PC-9 (cell line): ENCODE measurements at regions not wholly inside any gene's neighbourhood (a gene's known extent, or its start where the extent isn't known, plus 50 kb on each side); places are given as distances from the start of the nearest gene placed in this dataset.

ENCODE experiments used
- BruUV-seq: library from RNA; stranded (reverse); fragments of 400-500 nt; replicated peaks from 2 replicates; lab custom pipeline; 2021; lab: Mats Ljungman, UMichigan
- CTCF ChIA-PET: fragments of 300-600 bp; sonication (Branson Sonifier 250); formaldehyde crosslinking; loops from one replicate; lab custom pipeline; 2022; ENCODE audit warnings: antibody characterized with exemption; lab: Charles Lee
- POLR2A ChIA-PET: fragments of 300-600 bp; sonication (Branson Sonifier 250); formaldehyde crosslinking; loops from one replicate; lab custom pipeline; 2022; ENCODE audit warnings: antibody characterized with exemption; ENCODE audit not compliant: unreplicated experiment; lab: Charles Lee
- DNase-seq, 2 experiments: peaks; one replicate each; pipeline versions ENCODE4 v3.0.0 to v3.0.0-alpha.2; 2015 to 2022; ENCODE audit warnings: mixed read lengths in 1 of 2
- H2AFZ ChIP-seq: fragments of 200-600 bp; sonication (generic); 2 replicates; pipeline ENCODE4 v1.8.1; 2017; ENCODE audit warnings: antibody characterized with exemption
- H3F3A ChIP-seq: fragments of 200-600 bp; sonication (generic); 2 replicates; pipeline ENCODE4 v1.8.1; 2017; ENCODE audit warnings: antibody characterized with exemption, mild to moderate bottlenecking, low read depth; ENCODE audit not compliant: insufficient read depth
- H3K27ac ChIP-seq: fragments of 200-600 bp; sonication (generic); 2 replicates; pipeline ENCODE4 v1.6.1; 2016; ENCODE audit warnings: mixed run types
- H3K27me3 ChIP-seq: fragments of 200-600 bp; sonication (generic); 2 replicates; pipeline ENCODE4 v1.6.1; 2016; ENCODE audit warnings: low read depth, mixed run types; ENCODE audit not compliant: insufficient read depth
- H3K36me3 ChIP-seq: fragments of 200-600 bp; sonication (generic); 2 replicates; pipeline ENCODE4 v1.6.1; 2016; ENCODE audit warnings: low read depth, mixed run types
- H3K4me1 ChIP-seq: fragments of 200-600 bp; sonication (generic); replicated peaks from 2 replicates; pipeline ENCODE4 v1.6.1; 2016; ENCODE audit warnings: mixed run types; ENCODE audit not compliant: insufficient read depth
- H3K4me2 ChIP-seq: fragments of 200-600 bp; sonication (generic); 2 replicates; pipeline ENCODE4 v1.6.1; 2017; ENCODE audit warnings: mixed run types
- H3K4me3 ChIP-seq: fragments of 200-600 bp; sonication (generic); 2 replicates; pipeline ENCODE4 v1.6.1; 2016; ENCODE audit warnings: mixed run types
- H3K79me2 ChIP-seq: fragments of 200-600 bp; sonication (generic); 2 replicates; pipeline ENCODE4 v1.6.1; 2017; ENCODE audit warnings: low read depth, mixed run types
- H3K9me2 ChIP-seq: fragments of 200-600 bp; sonication (generic); 2 replicates; pipeline ENCODE4 v1.8.1; 2017; ENCODE audit warnings: mild to moderate bottlenecking; ENCODE audit not compliant: insufficient read depth
- H3K9me3 ChIP-seq: fragments of 200-600 bp; sonication (generic); 2 replicates; pipeline ENCODE4 v1.8.1; 2016; ENCODE audit warnings: low read depth; ENCODE audit not compliant: insufficient read depth
- H4K20me1 ChIP-seq: fragments of 200-600 bp; sonication (generic); 2 replicates; pipeline ENCODE4 v1.8.1; 2017; ENCODE audit not compliant: insufficient read depth
- EZH2 ChIP-seq: fragments of 200-600 bp; sonication (generic); IDR thresholded peaks from 2 replicates; pipeline ENCODE4 v1.8.0; 2017; ENCODE audit warnings: antibody characterized with exemption, low read depth
- intact Hi-C: fragments of 100-400 bp; cut with micrococcal nuclease; formaldehyde crosslinking; loops from one replicate; pipeline ENCODE4 v1.10.0; 2022; ENCODE audit not compliant: unreplicated experiment
- TF ChIP-seq, protein P1 (sequence below): fragments of 200-600 bp; sonication (generic); conservative IDR thresholded peaks from 2 replicates; pipeline ENCODE4 v1.6.1; 2017; ENCODE audit warnings: mixed run types, antibody characterized with exemption, mild to moderate bottlenecking, moderate library complexity

GRCh38 chr7:156080596-156080995 is 268.3 kb upstream of the SHH start:
- Histone ChIP-seq H3K27ac (no peak overlapping the region), H2AFZ (no peak overlapping the region), H3K4me1 (no peaks in the 10 kb centered on the region), H3K27me3 (peaks cover 83% of the 10 kb centered on the region), H3K9me3 (no peaks in the 10 kb centered on the region), H3K79me2 (no peaks in the 10 kb centered on the region), H3K4me2 (no peak overlapping the region), H3K9me2 (0 out of 2 replicates have a peak, but pooled peaks cover 6% of the 10 kb centered on the region), H3F3A (no peaks in the 10 kb centered on the region), H4K20me1 (no peaks in the 10 kb centered on the region), H3K36me3 (no peaks in the 10 kb centered on the region), H3K4me3 (no peak overlapping the region)
- DNase-seq, result no peak
- intact Hi-C loops, result no loop called here
- ChIA-PET CTCF (no interaction called here), POLR2A (no interaction called here)
- no TSS peak for BruUV-seq
- TF ChIP-seq EZH2, result no peak
- TF ChIP-seq, protein P1, sequence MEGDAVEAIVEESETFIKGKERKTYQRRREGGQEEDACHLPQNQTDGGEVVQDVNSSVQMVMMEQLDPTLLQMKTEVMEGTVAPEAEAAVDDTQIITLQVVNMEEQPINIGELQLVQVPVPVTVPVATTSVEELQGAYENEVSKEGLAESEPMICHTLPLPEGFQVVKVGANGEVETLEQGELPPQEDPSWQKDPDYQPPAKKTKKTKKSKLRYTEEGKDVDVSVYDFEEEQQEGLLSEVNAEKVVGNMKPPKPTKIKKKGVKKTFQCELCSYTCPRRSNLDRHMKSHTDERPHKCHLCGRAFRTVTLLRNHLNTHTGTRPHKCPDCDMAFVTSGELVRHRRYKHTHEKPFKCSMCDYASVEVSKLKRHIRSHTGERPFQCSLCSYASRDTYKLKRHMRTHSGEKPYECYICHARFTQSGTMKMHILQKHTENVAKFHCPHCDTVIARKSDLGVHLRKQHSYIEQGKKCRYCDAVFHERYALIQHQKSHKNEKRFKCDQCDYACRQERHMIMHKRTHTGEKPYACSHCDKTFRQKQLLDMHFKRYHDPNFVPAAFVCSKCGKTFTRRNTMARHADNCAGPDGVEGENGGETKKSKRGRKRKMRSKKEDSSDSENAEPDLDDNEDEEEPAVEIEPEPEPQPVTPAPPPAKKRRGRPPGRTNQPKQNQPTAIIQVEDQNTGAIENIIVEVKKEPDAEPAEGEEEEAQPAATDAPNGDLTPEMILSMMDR, result no peak

DNA sequence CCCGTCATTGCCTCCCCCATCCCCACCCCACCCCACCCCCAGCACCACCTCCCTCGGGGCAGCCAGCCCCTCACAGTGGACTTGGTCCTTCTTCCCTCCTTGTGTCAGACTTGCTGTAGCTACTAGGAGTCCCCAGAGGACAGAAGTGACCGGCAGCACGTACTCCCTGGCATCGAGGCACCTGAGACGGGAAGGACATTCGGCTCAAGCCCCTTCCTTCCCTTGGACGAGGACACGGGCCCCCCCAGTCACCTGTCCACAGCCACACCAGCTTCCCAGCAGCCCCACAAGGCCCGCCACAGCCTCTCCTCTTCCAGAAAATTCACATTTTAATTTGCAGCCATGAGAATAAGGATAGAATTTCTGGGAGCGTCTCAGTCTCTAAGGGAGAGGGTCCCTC is 267.8 kb upstream of the SHH start:
- intact Hi-C loops, result no loop called here
- Histone ChIP-seq H3K9me2 (0 out of 2 replicates have a peak, but pooled peaks cover under 1% of the 10 kb centered on the region), H3K27ac (no peak overlapping the region), H3K4me2 (no peak overlapping the region), H3K9me3 (no peaks in the 10 kb centered on the region), H3K27me3 (peaks cover 78% of the 10 kb centered on the region), H3K4me1 (no peaks in the 10 kb centered on the region), H3K79me2 (no peaks in the 10 kb centered on the region), H4K20me1 (no peaks in the 10 kb centered on the region), H3F3A (no peaks in the 10 kb centered on the region), H2AFZ (no peak overlapping the region), H3K36me3 (no peaks in the 10 kb centered on the region), H3K4me3 (no peak overlapping the region)
- ChIA-PET POLR2A (no interaction called here), CTCF (no interaction called here)
- no TSS peak for BruUV-seq
- TF ChIP-seq, protein P1, result no peak
- TF ChIP-seq EZH2, result no peak
- no peak for DNase-seq

- POLR2A ChIA-PET, result no interaction called here
- Histone ChIP-seq H2AFZ (no peak overlapping the region; the same call in 1 of the 2 replicates), H3K79me2 (no peaks in the 10 kb centered on the region), H3K9me2 (no peaks in the 10 kb centered on the region), H4K20me1 (no peaks in the 10 kb centered on the region), H3K9me3 (no peaks in the 10 kb centered on the region), H3F3A (no peaks in the 10 kb centered on the region), H3K4me2 (peak overlapping the region; percentile 10; the same call in 1 of the 2 replicates), H3K27me3 (peaks cover 71% of the 10 kb centered on the region), H3K4me1 (no peaks in the 10 kb centered on the region), H3K4me3 (no peak overlapping the region), H3K36me3 (no peaks in the 10 kb centered on the region), H3K27ac (no peak overlapping the region)
- CTCF ChIA-PET, result no interaction called here
- TF ChIP-seq, protein P1, result no peak
- no peak for TF ChIP-seq EZH2
- intact Hi-C loops, result no loop called here
- no TSS peak for BruUV-seq
- DNase-seq, result no peak
These were observed 266.9 kb upstream of the SHH start for GRCh38 chr7:156079156-156079555.
